ENCODE measurements at regions not wholly inside any gene's neighbourhood (a gene's known extent, or its start where the extent isn't known, plus 50 kb on each side); places are given as distances from the start of the nearest gene placed in this dataset.

DNA sequence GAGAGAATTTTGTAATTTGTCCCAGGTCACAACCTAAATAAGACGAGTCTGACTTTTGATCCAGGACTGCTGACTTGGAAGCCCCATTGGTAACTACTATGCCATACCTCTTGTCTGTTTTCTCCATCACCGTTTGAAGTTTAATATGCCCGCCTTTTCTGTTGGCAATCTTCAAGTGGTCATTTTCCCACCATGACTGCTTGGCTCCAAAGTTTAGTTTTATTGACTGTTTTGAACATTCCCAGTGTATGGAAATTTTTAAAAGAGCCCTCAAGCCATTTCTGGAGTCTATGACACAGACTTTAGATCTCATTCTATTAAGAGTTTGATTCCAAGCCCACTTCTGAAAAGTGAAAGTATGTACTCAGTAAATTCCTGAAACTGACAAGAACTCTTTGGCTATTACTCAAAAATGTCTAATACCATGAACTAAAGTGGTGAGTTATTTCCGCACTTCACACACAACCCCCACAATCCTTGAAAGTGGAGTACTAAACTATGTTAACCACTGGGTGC lies 136.7 kb upstream of the ADAMTS9 start:
- no peaks in the 10 kb centered on the region for H3K27me3 ChIP-seq (ENCODE audit: control insufficient read depth, insufficient read depth, low read length)
- no peaks in the 10 kb centered on the region for H3K4me1 ChIP-seq
- H2AFZ ChIP-seq = no peak overlapping the region
- H3K9me3 ChIP-seq (ENCODE audit: control insufficient read depth, low read length) = no peaks in the 10 kb centered on the region
- H3K27ac ChIP-seq = no peak overlapping the region
- H3K79me2 ChIP-seq = no peaks in the 10 kb centered on the region
- TF ChIP-seq, protein P1, sequence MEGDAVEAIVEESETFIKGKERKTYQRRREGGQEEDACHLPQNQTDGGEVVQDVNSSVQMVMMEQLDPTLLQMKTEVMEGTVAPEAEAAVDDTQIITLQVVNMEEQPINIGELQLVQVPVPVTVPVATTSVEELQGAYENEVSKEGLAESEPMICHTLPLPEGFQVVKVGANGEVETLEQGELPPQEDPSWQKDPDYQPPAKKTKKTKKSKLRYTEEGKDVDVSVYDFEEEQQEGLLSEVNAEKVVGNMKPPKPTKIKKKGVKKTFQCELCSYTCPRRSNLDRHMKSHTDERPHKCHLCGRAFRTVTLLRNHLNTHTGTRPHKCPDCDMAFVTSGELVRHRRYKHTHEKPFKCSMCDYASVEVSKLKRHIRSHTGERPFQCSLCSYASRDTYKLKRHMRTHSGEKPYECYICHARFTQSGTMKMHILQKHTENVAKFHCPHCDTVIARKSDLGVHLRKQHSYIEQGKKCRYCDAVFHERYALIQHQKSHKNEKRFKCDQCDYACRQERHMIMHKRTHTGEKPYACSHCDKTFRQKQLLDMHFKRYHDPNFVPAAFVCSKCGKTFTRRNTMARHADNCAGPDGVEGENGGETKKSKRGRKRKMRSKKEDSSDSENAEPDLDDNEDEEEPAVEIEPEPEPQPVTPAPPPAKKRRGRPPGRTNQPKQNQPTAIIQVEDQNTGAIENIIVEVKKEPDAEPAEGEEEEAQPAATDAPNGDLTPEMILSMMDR (IDR thresholded peaks at IDR 0.05) = no peak
- no peak overlapping the region for H3K9ac ChIP-seq
- no peak overlapping the region for H3K4me2 ChIP-seq (ENCODE audit: low read length)
- no peaks in the 10 kb centered on the region for H3K36me3 ChIP-seq (ENCODE audit: control insufficient read depth, insufficient read depth, low read length)
- no peak overlapping the region for H3K4me3 ChIP-seq (ENCODE audit: low read depth, low read length)

DNA sequence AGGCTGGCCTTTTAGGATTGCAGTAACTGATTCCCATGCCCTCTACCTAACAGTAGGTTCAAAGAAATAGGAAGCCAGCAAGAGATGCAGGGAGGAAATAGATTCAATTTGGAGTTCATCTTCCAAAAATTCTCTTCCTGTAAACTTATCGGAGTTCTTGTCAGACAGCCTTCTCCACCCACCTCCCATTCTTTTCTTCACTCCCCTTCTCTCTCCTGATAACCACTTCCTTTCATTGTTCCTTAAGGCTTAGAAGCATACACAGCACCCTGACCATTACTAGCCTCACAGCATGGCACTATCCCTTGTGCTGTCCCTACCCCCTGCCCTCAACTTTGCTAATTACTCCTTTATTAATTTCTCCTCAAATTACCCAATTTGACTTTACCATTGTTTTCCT lies 130.4 kb upstream of the ADAMTS9 start:
- Histone ChIP-seq H3K36me3 (ENCODE audit: control insufficient read depth, insufficient read depth, low read length) (no peaks in the 10 kb centered on the region), H3K4me1 (no peaks in the 10 kb centered on the region), H3K9ac (no peak overlapping the region), H3K27me3 (ENCODE audit: control insufficient read depth, insufficient read depth, low read length) (no peaks in the 10 kb centered on the region), H2AFZ (no peak overlapping the region), H3K4me3 (ENCODE audit: low read depth, low read length) (no peak overlapping the region), H3K79me2 (no peaks in the 10 kb centered on the region), H3K9me3 (ENCODE audit: control insufficient read depth, low read length) (no peaks in the 10 kb centered on the region), H3K27ac (no peak overlapping the region), H3K4me2 (ENCODE audit: low read length) (no peak overlapping the region)
- TF ChIP-seq, protein P1 (IDR thresholded peaks at IDR 0.05) = no peak

DNA sequence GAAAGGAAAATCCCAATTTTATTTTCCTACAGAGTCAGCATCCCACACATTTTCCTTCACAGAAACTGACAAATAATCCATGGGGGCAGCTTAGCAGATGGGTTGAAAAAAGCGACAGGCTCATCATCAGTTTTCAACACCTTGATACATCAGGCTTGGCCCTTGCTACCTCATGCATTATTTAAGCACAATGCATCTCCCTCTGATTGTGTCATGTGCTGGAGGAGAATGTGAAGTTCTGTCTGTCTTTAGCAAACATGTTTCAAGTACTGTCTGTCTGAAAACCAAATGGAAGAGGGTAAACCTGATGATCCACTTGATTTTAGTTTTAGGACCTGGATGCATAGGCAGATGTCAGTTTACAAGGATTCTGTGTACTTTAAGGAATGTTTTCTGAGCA lies 128.6 kb upstream of the ADAMTS9 start:
- no peak overlapping the region for H2AFZ ChIP-seq
- H3K4me3 ChIP-seq (ENCODE audit: low read depth, low read length) = no peak overlapping the region
- H3K9ac ChIP-seq = no peak overlapping the region
- TF ChIP-seq, protein P1 (IDR thresholded peaks at IDR 0.05) = no peak
- no peaks in the 10 kb centered on the region for H3K79me2 ChIP-seq
- H3K36me3 ChIP-seq (ENCODE audit: control insufficient read depth, insufficient read depth, low read length) = no peaks in the 10 kb centered on the region
- no peaks in the 10 kb centered on the region for H3K4me1 ChIP-seq
- no peak overlapping the region for H3K4me2 ChIP-seq (ENCODE audit: low read length)
- H3K9me3 ChIP-seq (ENCODE audit: control insufficient read depth, low read length) = no peaks in the 10 kb centered on the region
- H3K27ac ChIP-seq = no peak overlapping the region
- H3K27me3 ChIP-seq (ENCODE audit: control insufficient read depth, insufficient read depth, low read length) = no peaks in the 10 kb centered on the region

DNA sequence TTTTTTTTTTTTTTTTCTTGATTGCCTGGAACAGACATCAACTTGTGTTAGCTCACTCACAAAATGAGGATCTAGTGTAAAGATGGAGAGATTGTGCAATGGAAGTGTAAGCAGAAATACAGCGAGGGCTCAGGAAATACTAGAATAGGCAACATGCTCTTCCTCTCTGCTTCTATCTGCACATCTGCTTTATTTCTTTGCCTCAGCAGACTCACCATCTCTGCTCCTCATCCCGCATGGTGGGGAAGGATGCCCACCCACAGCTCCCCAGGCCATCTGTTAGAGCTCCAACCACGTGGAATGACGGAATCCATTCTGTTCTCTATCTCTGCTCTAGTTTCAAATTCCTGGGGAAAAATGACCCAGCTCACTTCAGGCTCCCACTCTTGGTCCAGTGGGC lies 128.0 kb upstream of the ADAMTS9 start:
- H3K79me2 ChIP-seq = no peaks in the 10 kb centered on the region
- no peaks in the 10 kb centered on the region for H3K36me3 ChIP-seq (ENCODE audit: control insufficient read depth, insufficient read depth, low read length)
- no peaks in the 10 kb centered on the region for H3K9me3 ChIP-seq (ENCODE audit: control insufficient read depth, low read length)
- H3K9ac ChIP-seq = no peak overlapping the region
- TF ChIP-seq, protein P1 (IDR thresholded peaks at IDR 0.05) = no peak
- H3K4me3 ChIP-seq (ENCODE audit: low read depth, low read length) = no peak overlapping the region
- H3K4me2 ChIP-seq (ENCODE audit: low read length) = no peak overlapping the region
- H3K4me1 ChIP-seq = no peaks in the 10 kb centered on the region
- H2AFZ ChIP-seq = no peak overlapping the region
- no peak overlapping the region for H3K27ac ChIP-seq
- no peaks in the 10 kb centered on the region for H3K27me3 ChIP-seq (ENCODE audit: control insufficient read depth, insufficient read depth, low read length)

DNA sequence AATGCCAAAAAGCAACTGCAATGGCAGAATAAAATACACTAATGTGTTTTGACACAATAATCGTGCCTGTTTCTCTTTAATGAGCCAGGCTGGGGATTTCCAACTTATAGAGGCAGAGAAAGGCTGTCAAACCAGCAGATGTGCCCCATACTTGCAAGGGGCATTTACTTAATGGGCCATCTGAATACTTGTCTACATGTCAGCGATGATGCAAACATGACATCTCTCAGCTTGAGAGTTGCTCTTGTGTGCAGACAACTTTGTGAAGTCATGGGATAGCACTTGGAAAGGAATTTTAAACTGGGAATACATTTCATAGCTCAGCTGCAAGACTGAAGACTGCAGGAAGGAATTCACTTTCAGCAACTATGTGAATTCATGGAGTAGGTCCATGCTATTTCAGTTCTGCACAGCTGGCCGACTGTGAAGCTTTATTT lies 127.4 kb upstream of the ADAMTS9 start:
- Histone ChIP-seq H3K79me2 (no peaks in the 10 kb centered on the region), H2AFZ (no peak overlapping the region), H3K36me3 (ENCODE audit: control insufficient read depth, insufficient read depth, low read length) (no peaks in the 10 kb centered on the region), H3K27ac (no peak overlapping the region), H3K4me3 (ENCODE audit: low read depth, low read length) (no peak overlapping the region), H3K4me1 (no peaks in the 10 kb centered on the region), H3K27me3 (ENCODE audit: control insufficient read depth, insufficient read depth, low read length) (no peaks in the 10 kb centered on the region), H3K9ac (no peak overlapping the region), H3K9me3 (ENCODE audit: control insufficient read depth, low read length) (no peaks in the 10 kb centered on the region), H3K4me2 (ENCODE audit: low read length) (no peak overlapping the region)
- TF ChIP-seq, protein P1 (IDR thresholded peaks at IDR 0.05) = no peak

Measured in parathyroid adenoma (tissue), 2 donors.